CD4-positive, alpha-beta T cell treated with Interleukin-4 for 4 hours (primary cell): ENCODE measurements at regions not wholly inside any gene's neighbourhood (a gene's known extent, or its start where the extent isn't known, plus 50 kb on each side); places are given as distances from the start of the nearest gene placed in this dataset.

Experiments
- DNase-seq: peaks from one replicate; pipeline ENCODE4 v3.0.0-alpha.2; 2020

DNA sequence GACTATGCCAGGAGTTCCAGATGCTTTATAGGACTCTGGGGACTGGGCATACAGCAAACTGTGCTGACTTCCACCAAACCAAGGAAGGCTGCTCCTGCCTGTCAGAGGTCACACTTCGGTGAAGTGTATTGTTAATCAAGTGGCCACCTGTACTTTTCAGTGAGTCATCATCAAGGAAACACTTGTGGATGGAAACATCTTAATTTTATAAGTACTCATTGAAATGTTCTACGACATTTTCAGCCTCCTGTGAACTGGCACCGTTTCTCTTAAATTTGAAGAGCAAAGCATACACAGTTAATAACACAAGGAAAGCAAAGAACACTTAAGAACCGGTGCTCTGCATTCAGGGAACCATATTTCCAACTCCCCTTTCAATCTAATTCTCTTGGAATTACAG is 801.7 kb upstream of the DPPA4 start:
- DNase-seq: no peak

- DNase-seq: no peak
These were observed 802.5 kb upstream of the DPPA4 start for GRCh38 chr3:110139821-110140220.

- no peak for DNase-seq
These were observed 812.4 kb upstream of the DPPA4 start for GRCh38 chr3:110149763-110150162.

DNA sequence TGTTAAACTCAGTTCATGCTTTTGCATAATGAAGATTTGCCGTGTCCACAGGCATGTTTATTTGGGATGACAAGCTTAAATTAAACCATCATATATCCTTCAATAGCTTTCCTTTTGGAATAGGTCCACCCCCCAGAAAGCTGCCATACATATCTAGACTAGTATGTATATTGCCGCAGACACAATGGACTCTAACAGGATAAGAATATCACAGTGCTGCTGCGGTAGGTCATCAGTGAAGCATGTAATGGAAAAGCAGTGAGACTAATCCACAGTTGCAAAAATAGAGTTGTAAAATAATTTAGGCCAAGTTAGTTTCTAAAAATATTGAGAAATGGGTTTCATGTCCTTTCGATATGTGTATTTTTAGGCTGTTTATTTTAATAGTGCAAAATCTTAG is 819.9 kb upstream of the DPPA4 start:
- DNase-seq: no peak

DNA sequence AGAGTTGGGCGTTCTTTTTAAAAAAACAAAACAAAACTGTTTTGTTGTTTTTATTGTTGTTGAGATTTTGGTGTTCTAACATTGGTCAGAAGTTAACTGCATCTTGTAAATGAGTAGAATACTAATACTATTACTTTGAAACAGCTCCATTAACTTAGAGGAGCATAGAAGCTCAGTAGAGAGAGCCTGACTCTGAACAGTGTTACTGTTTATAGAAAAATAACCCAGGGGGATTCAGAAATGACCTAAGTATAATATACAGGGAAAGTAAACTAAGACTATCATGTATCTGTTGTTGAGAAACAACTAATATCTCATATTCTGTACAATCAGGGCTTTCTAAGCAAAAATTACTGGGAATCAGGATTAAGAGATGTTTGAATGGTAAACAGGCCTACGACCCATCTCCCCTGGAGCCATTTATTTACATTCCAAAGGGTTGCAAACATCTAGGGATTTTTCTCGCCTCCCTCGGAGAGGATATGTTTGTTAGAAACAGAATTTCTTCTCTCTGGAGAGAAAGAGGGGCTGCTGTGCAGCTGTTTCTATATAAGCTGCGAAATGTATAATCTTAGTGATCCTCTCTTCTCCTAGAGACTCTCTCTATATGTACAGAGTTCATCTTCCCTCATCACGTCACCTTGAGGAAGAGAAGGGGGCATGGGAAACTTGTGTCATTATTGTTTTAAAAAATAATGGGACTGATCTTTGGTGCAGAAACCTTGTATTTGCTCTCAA is 827.5 kb upstream of the DPPA4 start:
- no peak for DNase-seq

- no peak for DNase-seq
These were observed 828.0 kb upstream of the DPPA4 start for GRCh38 chr3:110165370-110165743.

DNA sequence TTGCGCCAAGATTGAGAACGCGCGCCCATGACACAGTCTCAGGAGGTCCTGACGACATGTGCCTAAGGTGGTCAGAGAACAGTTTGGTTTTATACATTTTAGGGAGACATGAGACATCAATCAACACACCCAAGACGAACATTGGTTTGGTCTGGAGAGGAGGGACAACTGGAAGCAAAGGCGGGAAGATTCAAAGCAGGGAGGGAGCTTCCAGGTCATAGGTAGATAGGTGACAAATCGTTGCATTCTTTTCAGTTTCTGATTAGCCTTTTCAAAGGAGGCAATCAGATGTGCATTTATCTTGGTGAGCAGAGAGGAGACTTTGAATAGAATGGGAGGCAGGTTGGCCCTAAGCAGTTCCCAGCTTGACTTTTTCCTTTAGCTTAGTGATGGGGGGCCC is 828.4 kb upstream of the DPPA4 start:
- no peak for DNase-seq

DNA sequence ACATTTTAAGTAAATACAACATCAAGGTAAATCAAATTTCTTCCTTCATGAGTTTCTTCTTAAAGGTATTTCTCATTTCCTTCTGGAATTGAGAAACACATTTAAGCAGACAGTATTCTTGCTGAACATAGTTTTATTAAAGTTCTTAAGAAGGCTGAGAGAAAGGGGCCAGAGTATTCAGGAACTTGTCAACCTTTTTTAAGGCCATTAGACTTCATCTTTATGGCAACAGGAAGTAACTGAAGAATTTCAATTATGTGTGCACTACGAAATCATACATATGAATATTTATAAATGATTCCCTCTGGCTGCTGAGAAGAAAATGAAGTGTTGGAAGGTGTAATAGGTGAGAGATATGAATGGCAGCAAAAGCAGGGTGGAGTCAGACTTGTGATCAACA is 829.4 kb upstream of the DPPA4 start:
- no peak for DNase-seq

GRCh38 chr3:110174908-110175307 is 837.6 kb upstream of the DPPA4 start:
- DNase-seq: no peak

GRCh38 chr3:110178965-110179364 is 841.6 kb upstream of the DPPA4 start:
- DNase-seq: no peak

GRCh38 chr3:110180733-110181132 is 843.4 kb upstream of the DPPA4 start:
- no peak for DNase-seq

DNA sequence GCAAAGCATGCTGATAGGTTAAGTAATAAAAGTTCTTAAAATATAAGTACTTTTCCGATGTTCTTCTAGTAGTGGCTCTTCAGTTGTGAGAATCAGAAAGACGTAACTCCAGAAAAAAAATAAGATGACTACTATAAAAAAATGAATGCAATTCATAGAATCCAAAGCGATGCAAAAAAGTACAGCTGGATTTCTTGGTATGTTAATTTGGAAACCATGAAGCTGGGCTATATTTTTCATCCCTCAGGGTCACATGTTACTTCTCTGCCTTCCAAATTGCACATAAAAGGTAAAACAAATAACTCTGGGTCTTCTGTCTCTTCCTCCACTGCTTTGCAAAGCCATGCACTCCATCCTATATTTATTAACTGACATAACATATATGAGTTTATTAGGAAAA is 843.9 kb upstream of the DPPA4 start:
- DNase-seq: no peak

- no peak for DNase-seq
These were observed 847.2 kb upstream of the DPPA4 start for GRCh38 chr3:110184536-110184935.

DNA sequence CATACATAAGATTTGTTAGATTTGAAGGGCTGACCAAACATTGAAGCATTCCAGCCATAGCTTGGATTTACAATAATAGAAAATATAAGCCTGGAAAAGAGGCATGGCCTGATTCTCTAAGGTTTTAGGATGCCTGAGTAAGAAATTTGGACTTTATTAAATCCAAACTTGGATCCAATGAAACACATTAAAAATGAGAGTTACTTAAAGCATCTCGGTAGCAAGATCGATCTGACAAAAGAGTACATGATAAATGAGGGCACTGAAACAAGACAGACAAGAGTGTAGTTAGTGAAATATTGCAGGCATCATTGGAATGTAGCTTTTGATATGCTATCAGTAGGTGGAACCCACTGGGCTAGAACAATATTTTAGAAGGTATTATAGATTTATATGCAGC is 855.7 kb upstream of the DPPA4 start:
- DNase-seq: no peak

GRCh38 chr3:110198717-110199587 is 861.6 kb upstream of the DPPA4 start:
- no peak for DNase-seq

DNA sequence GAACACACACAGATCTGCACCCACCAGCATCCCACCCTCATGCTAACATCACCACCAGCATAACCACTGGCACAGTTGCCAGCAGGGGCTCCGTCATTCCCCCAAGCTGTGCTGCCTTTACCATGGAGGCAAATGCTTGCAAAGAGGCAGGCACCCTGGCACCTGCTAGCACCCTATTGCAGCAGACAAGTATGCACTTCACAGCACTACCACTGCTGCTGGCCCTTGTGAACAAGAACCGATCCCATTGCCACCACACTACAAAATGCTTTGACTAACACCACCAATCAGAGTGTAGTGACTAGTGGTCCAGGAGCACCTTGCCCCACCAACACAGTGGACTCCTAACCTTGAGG is 862.2 kb upstream of the DPPA4 start:
- DNase-seq: no peak

DNA sequence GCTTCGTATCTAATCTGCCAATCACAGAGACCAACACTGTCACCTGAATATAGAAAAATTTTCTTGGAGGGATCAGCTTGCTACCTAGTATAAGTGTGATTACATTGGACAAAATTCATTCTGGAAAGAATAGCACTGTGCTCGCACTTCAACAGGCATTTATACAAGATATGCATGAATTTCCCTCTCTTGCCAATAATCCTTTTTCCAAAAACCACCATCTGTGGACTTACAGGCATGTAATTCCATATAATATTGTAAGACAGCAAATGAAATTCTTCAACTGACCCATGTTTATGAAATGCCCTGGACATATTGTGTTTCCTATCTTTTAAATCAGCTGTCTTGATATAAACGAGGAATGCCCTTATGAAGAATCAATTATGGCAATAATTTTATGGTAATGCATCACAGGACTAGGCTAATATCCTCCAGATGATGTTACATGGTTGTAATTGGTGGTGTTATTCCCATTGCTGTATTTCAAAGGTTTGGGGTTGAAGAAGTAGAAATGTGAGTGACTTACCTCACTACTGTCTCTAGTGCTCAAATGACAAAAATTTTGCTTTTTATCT is 861.4 kb upstream of the NECTIN3 start:
- DNase-seq: no peak

- DNase-seq: no peak
These were observed 845.0 kb upstream of the NECTIN3 start for GRCh38 chr3:110226645-110227044.

GRCh38 chr3:110227991-110228390 is 843.6 kb upstream of the NECTIN3 start:
- DNase-seq: no peak

GRCh38 chr3:110234831-110235230 is 836.8 kb upstream of the NECTIN3 start:
- no peak for DNase-seq

DNA sequence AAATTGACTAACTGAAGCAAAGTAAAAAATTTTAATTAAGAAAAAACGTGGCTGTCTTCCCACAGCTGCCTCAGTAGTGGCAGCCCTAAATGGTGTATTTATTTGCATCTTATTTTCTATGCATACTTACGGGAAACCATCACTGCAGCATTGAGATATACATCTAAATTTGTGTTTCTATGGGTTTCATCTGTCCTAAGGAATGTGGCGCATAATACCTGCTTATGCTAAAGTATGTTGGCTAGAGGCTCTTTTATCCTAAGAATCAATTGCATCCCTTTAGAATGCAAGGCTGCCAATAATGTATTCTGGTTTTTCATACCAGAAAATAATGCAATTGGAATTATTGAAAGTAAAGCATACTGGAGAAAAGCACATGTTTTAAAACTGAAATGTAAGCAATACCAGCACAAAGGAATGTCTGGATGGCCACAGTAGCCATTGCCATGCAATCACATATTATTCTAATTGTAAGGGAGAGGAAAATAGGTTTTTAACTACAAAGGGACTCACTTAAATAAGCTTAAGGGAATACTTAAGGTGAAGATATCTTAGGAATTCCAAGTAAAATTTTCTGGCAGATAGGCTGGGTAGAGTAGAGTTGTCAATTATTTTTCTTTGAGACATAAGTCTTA is 834.5 kb upstream of the NECTIN3 start:
- DNase-seq: no peak

- DNase-seq: no peak
These were observed 828.5 kb upstream of the NECTIN3 start for GRCh38 chr3:110243081-110243480.

- no peak for DNase-seq
These were observed 824.7 kb upstream of the NECTIN3 start for GRCh38 chr3:110246796-110247376.
